Stimulated activated CD8-positive, alpha-beta memory T cell treated with anti-CD3 and anti-CD28 coated beads, Interleukin-2, amount 100 ng/mL, for 48 hours (primary cell): ENCODE measurements at regions not wholly inside any gene's neighbourhood (a gene's known extent, or its start where the extent isn't known, plus 50 kb on each side); places are given as distances from the start of the nearest gene placed in this dataset.
"Not testable (repeated sequence)": the region's sequence is repeated elsewhere in the genome, so short reads cannot be mapped to it uniquely, and the experiment has no call there.

ENCODE experiments used
- DNase-seq, 2 donors: peaks; one replicate each; pipeline ENCODE4 v3.0.0-alpha.2; 2020; ENCODE audit warnings: low read depth in 2 of 2

- DNase-seq, result no peak
These were observed 157.7 kb downstream of the PAPSS1 start for GRCh38 chr4:107562316-107562715.

DNA sequence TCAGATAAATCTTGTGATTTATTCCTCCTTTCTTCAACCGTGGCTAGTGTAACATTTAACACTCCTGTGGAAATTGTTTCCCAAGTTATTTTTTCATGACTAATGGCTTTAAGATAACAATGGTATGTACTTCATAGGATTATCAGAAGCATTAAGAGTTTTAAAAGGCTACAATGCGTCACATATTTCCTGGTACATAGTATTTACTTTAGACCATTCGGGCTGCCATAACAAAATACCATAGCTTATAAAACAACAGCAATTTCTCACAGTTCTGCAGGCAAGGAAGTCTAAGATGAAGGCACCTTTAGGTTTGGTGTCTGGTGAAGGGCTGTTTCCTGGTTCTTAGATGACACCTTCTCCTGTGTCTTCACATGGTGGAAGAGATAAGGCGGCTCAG, 158.6 kb downstream of the PAPSS1 start:
- no peak for DNase-seq

GRCh38 chr4:107559653-107560052, 160.4 kb downstream of the PAPSS1 start:
- no peak for DNase-seq

DNA sequence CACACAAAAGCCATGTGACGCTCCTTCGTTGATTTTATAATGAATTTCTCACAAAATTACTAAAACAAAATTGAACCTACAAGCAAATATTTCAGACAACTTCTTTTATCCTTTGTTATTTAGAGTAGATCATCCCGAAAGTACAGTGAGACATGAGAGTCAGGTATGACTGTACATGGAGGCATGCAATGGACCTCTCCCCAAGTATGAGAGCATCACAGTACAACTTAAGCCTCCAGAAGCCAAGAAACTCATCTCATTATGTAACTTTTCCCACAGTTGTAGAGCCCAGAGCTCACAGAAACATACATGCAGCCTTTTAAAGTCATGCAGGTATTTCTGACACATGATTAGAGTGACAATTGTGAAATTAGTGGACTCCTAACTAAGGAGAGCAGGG, 167.7 kb downstream of the PAPSS1 start:
- DNase-seq, result no peak

DNA sequence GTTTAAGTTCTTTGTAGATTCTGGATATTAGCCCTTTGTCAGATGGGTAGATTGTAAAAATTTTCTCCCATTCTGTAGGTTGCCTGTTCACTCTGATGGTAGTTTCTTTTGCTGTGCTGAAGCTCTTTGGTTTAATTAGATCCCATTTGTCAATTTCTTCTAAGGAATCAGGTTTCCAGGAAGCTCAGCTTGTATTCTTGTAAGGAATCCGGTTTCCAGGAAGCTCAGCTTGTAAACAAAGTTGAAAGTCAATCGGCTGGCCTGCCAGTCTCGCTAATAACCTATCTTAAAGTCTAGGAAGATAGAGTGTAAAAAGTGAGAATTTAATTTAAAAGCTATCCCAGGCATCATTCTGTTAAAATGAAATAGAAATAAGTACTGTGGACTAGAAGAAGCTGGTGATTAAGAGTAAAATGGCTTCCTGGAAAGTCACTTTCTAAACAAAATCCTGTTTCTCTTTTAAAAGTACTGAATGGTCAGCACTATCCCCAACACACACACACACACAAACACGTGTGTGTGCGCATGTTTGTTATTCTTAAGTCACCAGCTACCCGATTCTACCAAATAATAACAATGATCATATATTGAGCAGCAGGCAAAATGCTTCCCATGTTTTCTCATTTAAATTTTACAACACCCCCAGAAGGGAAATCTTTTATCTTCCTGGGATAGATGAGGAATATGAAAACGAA, 171.7 kb downstream of the PAPSS1 start:
- DNase-seq, result no peak

DNA sequence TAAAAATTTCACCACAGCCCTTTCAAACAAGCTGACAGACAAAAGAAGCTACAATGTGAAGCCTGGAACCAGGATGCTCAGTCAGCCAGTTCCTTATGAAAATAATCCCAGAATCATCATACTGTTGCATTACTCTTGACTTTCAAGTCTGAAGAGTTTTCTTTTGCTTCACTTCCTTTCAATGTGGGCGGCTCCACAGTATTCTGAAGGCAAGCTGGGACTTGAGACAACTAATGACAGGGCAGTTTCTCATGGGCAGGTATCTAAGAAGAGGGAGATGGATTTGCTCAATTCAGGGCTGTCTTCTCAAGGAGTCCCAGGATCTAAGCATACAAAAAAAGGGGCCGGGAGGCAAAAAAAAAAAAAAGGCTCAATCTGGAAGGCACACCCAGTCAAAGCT, 173.4 kb downstream of the PAPSS1 start:
- DNase-seq, result no peak

DNA sequence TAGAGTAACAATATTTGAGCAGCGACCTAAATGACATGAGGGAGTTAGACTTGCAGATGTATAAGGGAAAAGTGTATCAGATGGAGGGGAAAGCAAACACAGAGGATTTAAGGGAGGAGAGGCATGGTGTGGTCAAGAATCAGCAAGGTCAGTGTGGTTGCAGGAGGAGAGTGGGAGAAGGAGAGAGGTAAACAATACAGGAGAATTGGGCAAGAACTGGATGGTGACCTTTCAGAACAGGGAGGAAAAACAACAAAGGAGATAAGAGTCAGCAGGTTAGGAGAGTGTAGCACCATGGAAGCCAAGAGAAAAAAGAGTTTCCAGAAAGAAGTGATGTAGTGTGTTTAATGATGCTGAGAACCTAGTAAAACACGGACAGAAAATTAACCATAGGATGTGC, 178.5 kb downstream of the PAPSS1 start:
- no peak for DNase-seq

GRCh38 chr4:107531927-107532326, 188.1 kb downstream of the PAPSS1 start:
- no peak for DNase-seq

DNA sequence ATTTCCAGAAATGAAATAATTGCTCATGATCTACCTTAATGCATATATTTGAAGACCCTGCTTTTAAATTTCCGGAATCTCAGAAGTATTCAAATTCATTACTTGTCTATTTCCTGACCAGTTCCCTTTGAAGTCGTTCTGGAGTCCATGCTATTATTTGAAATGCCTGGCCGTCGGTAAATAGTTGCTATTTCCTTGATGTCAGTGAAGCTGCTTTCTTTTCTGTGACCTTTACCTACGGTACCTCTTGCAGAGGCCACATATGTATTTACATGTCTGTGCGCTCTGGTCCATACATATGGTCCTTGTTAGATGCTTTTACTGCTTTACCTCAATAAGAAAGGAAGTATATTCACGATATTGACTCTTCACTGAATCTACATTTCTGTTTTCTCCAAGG, 199.7 kb downstream of the PAPSS1 start:
- no peak for DNase-seq

GRCh38 chr4:107519053-107519452, 201.0 kb downstream of the PAPSS1 start:
- DNase-seq, result no peak

DNA sequence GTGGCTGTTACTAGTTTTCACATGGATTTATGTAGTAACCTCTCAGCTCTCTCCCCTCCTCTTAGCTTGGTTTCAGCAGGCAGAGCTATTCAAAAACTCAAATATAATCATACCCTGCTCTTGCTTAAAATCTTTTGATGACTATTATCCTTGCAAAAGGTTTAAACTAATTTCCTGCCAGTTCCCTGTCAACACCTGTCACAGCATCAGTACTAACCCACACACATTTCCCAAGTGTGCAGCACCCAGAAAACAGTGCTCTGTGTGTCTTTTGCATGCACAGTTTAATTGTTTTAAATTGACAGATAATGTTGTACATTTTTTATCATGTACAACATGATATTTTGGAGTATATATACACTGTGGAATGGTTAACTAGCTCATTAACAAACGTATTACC, 202.0 kb downstream of the PAPSS1 start:
- DNase-seq, result no peak

- DNase-seq, result no peak
These were observed 207.5 kb downstream of the PAPSS1 start for GRCh38 chr4:107512549-107512948.

GRCh38 chr4:107509615-107510014, 210.4 kb downstream of the PAPSS1 start:
- DNase-seq, result no peak

DNA sequence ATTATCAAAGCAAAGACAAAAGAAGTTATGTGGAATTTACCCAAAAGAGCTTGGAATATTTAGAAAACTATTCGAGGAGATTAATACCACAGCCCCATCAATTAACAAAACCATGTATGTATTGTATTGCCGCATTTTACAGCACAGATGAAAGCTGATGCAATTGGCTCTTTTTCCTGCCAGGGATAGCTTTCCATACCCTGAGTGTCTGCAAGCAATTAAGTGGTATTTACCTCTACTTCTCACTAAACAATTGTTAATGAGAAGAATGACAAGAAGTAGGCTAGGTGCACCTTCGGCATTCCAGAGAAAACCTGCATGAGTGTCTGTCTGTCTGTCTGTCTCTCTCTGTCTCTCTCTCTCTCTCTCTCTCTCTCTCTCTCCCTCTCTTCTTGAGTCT, 219.5 kb downstream of the PAPSS1 start:
- DNase-seq, result no peak

DNA sequence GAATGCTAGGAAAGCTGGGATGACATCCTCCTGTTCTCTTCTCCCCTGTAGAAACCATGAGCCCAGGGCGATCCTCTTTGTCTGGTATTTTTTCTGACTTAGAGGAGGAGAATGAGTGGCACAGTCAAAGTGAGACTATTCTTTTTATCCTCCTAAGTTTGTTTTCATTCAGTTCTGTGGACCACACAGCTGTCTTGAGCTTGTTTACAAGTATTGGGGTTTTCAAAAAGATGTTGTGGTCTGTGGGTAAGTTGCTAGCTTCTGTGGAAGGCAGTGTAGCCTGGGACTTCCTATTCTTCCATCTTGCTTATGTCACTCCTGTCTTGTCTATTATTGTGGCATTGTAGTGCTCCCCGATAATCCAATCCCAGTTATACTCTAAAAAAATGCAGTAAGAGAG, 223.0 kb downstream of the PAPSS1 start:
- no peak for DNase-seq

GRCh38 chr4:107492566-107492965, 227.5 kb downstream of the PAPSS1 start:
- no peak for DNase-seq

GRCh38 chr4:107490116-107490515, 229.9 kb downstream of the PAPSS1 start:
- no peak for DNase-seq

- not testable (repeated sequence) for DNase-seq
These were observed 236.4 kb downstream of the PAPSS1 start for GRCh38 chr4:107483621-107484020.

GRCh38 chr4:107482546-107482945, 237.5 kb downstream of the PAPSS1 start:
- no peak for DNase-seq

DNA sequence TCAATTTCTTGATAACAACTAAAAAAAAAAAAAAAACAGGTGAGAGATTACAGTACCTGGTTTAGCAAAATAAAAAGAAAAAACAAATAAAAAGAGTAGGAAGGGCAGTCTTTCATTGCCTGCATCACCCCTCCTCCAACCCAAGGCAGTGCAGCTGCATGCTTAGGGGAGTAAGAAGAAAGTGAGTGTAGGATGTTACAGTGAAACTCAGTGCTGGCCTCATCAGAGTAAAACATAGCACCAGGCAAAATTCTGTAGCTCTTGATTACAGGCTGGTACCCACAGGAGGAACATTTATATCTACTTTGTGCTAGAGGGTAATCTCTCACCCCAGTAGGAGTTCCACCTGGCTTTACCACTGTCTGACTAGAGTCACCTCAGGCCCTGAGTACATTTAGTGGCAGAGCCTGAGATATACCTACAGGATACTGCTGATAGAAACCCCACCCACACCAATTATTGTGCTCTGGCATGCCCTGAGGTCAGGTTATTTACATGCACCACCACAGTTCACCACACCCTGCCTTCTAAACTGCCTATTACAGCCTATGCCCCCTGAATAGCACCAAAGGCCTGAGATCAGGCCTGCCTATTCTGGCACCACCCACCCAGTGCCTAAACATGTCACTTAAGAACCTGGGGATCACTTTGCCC, 241.6 kb downstream of the PAPSS1 start:
- DNase-seq, result no peak

GRCh38 chr4:107473126-107473525, 246.9 kb downstream of the PAPSS1 start:
- no peak for DNase-seq

DNA sequence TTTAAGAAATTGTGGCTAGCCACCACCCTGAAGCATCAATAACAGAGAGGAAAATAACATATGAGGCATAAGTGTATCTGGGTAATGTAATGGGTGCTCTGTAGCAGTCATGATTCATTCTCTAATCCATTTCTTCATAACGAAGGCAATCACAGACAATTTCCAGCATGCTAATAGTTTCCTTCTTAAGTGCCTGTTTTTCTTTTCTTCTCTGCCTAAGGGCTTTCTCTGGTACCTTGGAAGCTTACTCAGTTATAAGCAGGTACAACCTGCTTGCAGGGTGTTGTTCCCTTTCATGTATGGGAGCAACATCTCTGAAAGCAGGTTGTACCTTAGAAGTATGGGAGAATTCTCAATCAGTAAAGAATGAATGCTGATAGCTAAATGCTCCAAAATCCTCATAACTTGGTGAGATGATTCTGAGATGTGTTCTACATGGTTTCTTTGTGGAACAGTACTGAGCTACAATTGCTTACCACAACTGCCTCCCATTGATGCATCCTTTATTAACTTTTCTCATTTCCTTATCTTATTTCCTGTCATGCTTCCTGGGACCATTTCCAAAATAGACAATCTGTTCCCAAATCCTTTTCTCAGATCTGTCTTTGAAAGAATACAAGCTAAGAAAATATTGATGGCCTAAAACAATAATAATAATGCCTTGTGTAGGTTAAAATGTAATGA, 247.6 kb downstream of the PAPSS1 start:
- DNase-seq, result no peak

DNA sequence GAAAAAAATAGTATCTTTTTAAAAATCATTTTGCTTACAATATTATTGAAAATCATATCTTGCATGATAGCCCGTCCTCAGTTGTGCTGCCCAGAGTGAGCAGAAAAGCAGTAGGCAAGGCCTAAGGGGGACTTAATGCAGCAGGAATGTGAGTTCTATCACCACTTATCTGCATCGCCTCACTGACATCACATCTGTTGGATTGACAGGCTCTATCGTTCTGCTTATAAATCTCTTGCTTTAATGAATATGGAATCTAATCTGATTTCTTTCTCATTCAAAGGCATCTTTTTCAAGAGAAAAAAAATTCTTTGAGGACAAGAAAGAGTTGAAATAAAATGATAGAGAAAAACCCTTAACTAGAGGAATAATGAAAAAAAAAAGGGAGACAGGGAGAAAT, 249.9 kb downstream of the PAPSS1 start:
- no peak for DNase-seq
